ENCODE measurements at regions not wholly inside any gene's neighbourhood (a gene's known extent, or its start where the extent isn't known, plus 50 kb on each side); places are given as distances from the start of the nearest gene placed in this dataset.

- Mint-ChIP-seq H3K4me3 (no peak overlapping the region), H3K4me1 (no peaks in the 10 kb centered on the region), H3K9me3 (peaks cover 0 to 2% (median 0%) of the 10 kb centered on the region in 6 donors), H3K27me3 (ENCODE audit: low read depth in 3 of 3) (peaks cover 0 to 7% (median 0%) of the 10 kb centered on the region in 3 donors), H3K27ac (no peak overlapping the region), H3K36me3 (peaks cover 0 to 4% (median 0%) of the 10 kb centered on the region in 3 donors)
- DNase-seq = no peak
Observed at GRCh38 chr13:109351236-109351635, 435.1 kb downstream of the IRS2 start.

- peaks cover 0 to 4% (median 0%) of the 10 kb centered on the region in 3 donors for H3K36me3 Mint-ChIP-seq
- peaks cover 0 to 3% (median 0%) of the 10 kb centered on the region in 6 donors for H3K9me3 Mint-ChIP-seq
- peaks cover 0 to 6% (median 3%) of the 10 kb centered on the region in 3 donors for H3K27me3 Mint-ChIP-seq (ENCODE audit: low read depth in 3 of 3)
- no peaks in the 10 kb centered on the region for H3K4me1 Mint-ChIP-seq
- DNase-seq = no peak
- no peak overlapping the region for H3K27ac Mint-ChIP-seq
- no peak overlapping the region for H3K4me3 Mint-ChIP-seq
Observed at GRCh38 chr13:109348519-109349258, 437.7 kb downstream of the IRS2 start.

DNA sequence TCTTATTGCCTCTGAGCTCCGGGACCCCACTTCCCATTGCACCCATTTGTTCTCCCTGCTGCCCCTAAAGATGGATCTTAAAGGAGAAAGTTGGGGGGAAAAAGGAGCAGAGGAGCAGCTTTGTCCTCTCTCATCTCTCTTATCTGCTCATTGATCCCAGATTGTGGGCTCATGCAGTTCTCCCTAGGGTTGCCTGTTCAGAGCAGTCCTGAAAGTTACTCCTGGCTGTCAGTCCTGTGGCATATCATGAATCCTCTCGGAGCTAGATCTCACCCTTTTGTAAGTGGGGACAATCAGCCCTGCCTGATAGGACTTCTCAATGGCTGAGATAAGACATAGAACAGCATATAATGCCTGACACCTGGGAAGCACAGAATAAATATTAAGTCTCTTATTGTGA lies 440.3 kb downstream of the IRS2 start:
- no peak for DNase-seq
- peaks cover 0 to 8% (median 3%) of the 10 kb centered on the region in 3 donors for H3K27me3 Mint-ChIP-seq (ENCODE audit: low read depth in 3 of 3)
- H3K4me3 Mint-ChIP-seq = no peak overlapping the region
- no peak overlapping the region for H3K27ac Mint-ChIP-seq
- H3K9me3 Mint-ChIP-seq = peaks cover 0 to 3% (median 0%) of the 10 kb centered on the region in 6 donors
- H3K36me3 Mint-ChIP-seq = no peaks in the 10 kb centered on the region
- H3K4me1 Mint-ChIP-seq = no peaks in the 10 kb centered on the region

- peaks cover 0 to 3% (median 0%) of the 10 kb centered on the region in 6 donors for H3K9me3 Mint-ChIP-seq
- no peak overlapping the region for H3K27ac Mint-ChIP-seq
- H3K27me3 Mint-ChIP-seq (ENCODE audit: low read depth in 3 of 3) = peaks cover 0 to 4% (median 3%) of the 10 kb centered on the region in 3 donors
- no peaks in the 10 kb centered on the region for H3K4me1 Mint-ChIP-seq
- H3K36me3 Mint-ChIP-seq = no peaks in the 10 kb centered on the region
- no peak for DNase-seq
- H3K4me3 Mint-ChIP-seq = no peak overlapping the region
Observed at GRCh38 chr13:109345433-109345941, 440.9 kb downstream of the IRS2 start.

DNA sequence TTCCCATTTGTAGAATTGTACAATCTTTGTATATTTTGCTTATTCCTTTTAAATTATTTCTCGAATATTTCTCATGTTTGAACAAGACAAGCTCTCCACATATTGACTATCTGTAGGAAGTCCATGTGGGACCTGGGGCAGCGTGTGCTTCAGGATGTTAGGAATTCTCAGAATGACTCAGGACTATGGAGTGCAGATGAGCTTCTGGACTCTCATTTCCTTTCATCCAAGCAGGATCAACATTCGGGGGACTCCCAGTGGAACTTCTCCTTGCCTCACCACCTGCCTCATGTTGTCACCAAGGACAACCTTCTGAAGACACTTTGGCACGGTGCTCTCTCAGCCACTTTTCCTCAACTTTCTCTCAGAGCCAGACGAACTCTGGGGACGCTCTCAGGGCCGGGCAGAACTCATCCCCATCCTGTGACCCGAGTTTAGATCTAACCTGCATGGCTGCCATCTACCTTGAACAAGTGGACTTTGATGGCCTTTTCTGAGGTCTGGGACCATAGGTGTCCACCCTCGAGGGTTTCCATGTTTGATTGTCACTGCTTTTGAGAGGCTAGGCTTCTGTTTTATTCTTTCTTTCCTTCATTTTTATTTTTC lies 441.7 kb downstream of the IRS2 start:
- H3K36me3 Mint-ChIP-seq = no peaks in the 10 kb centered on the region
- peaks cover 0 to 3% (median 0%) of the 10 kb centered on the region in 6 donors for H3K9me3 Mint-ChIP-seq
- H3K4me1 Mint-ChIP-seq = no peaks in the 10 kb centered on the region
- DNase-seq = no peak
- peaks cover 0 to 4% (median 3%) of the 10 kb centered on the region in 3 donors for H3K27me3 Mint-ChIP-seq (ENCODE audit: low read depth in 3 of 3)
- no peak overlapping the region for H3K27ac Mint-ChIP-seq
- no peak overlapping the region for H3K4me3 Mint-ChIP-seq

- DNase-seq = no peak
- Mint-ChIP-seq H3K36me3 (no peaks in the 10 kb centered on the region), H3K27ac (no peak overlapping the region), H3K4me1 (no peaks in the 10 kb centered on the region), H3K27me3 (ENCODE audit: low read depth in 3 of 3) (peaks cover under 1 to 4% (median 4%) of the 10 kb centered on the region in 3 donors), H3K9me3 (no peaks in the 10 kb centered on the region), H3K4me3 (no peak overlapping the region)
Observed at GRCh38 chr13:109336730-109337129, 449.7 kb downstream of the IRS2 start.

DNA sequence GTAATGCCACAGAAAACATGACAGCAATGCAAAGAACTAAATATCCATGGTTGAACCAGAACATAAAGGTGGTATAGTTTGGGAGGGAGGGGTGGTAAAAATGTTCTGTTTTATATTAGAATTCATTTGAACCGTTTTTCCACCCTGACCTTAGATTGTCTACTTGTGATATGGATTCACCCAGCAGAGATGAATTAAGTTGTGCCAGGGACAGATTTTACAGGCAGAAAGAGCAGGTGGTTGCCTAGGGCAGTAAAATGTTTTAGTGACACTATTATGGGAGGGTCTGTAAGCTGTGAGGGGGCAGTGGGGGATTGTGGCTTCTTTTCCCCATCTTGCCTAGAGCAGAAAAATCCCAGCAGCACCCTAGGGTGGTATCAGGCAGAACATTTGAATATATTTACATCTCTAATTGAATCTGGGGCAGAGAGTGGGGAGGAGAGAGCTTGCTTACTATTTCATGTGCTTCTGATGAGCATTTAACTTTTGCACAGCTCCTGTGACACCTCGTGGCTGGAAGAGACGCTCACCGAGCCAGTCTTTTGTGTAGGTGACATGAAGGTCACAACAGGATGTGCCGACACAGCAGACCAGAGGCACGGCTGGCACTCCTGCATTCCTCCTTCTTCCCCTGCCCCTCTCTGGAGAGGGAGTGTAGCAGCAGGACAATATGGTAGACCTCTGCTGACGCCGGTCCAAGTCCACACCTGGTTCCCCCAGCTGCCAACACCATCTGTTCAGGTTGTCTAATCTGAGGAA lies 452.3 kb downstream of the IRS2 start:
- H3K4me1 Mint-ChIP-seq = no peaks in the 10 kb centered on the region
- H3K27me3 Mint-ChIP-seq (ENCODE audit: low read depth in 3 of 3) = peaks cover 0 to 6% (median 2%) of the 10 kb centered on the region in 3 donors
- no peaks in the 10 kb centered on the region for H3K36me3 Mint-ChIP-seq
- H3K9me3 Mint-ChIP-seq = no peaks in the 10 kb centered on the region
- no peak overlapping the region for H3K27ac Mint-ChIP-seq
- no peak overlapping the region for H3K4me3 Mint-ChIP-seq
- no peak for DNase-seq

GRCh38 chr13:109332506-109333499 lies 453.6 kb downstream of the IRS2 start:
- H3K9me3 Mint-ChIP-seq = no peaks in the 10 kb centered on the region
- no peaks in the 10 kb centered on the region for H3K36me3 Mint-ChIP-seq

GRCh38 chr13:109331898-109332297 lies 454.5 kb downstream of the IRS2 start:
- H3K27ac Mint-ChIP-seq = no peak overlapping the region
- H3K27me3 Mint-ChIP-seq (ENCODE audit: low read depth in 3 of 3) = peaks cover 2 to 12% (median 2%) of the 10 kb centered on the region in 3 donors
- H3K4me3 Mint-ChIP-seq = no peak overlapping the region
- no peak for DNase-seq
- no peaks in the 10 kb centered on the region for H3K4me1 Mint-ChIP-seq
- no peaks in the 10 kb centered on the region for H3K9me3 Mint-ChIP-seq
- H3K36me3 Mint-ChIP-seq = no peaks in the 10 kb centered on the region

More at GRCh38 chr13:109332506-109333499, 453.6 kb downstream of the IRS2 start:
- H3K4me3 Mint-ChIP-seq = no peak overlapping the region
- H3K4me1 Mint-ChIP-seq = no peaks in the 10 kb centered on the region
- H3K27me3 Mint-ChIP-seq (ENCODE audit: low read depth in 3 of 3) = peaks cover under 1 to 5% (median 2%) of the 10 kb centered on the region in 3 donors
- no peak overlapping the region for H3K27ac Mint-ChIP-seq
- no peak for DNase-seq

- Mint-ChIP-seq H3K27ac (no peak overlapping the region), H3K9me3 (no peaks in the 10 kb centered on the region), H3K4me1 (no peaks in the 10 kb centered on the region), H3K36me3 (no peaks in the 10 kb centered on the region), H3K4me3 (no peak overlapping the region), H3K27me3 (ENCODE audit: low read depth in 3 of 3) (peaks cover 0 to 12% (median 2%) of the 10 kb centered on the region in 3 donors)
- no peak for DNase-seq
Observed at GRCh38 chr13:109331011-109331433, 455.4 kb downstream of the IRS2 start.

DNA sequence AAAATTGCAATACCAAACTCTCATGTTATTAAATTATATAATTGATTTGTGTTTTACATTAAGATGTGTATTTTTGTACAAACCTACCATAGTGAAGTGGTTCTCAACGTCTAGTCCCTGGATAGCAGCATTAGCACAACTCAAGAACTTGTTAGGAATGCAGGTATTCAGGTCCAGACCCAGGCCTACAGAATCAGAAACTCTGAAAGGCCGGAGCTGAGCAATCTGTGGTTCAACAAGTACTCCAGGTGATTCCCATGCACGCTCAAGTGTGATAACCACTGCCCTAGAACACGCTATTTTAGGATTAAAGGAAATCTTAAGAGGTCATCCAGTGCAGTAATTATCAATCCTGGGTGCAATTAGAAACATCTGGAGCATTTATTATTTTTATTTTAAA lies 456.3 kb downstream of the IRS2 start:
- Mint-ChIP-seq H3K36me3 (no peaks in the 10 kb centered on the region), H3K27me3 (ENCODE audit: low read depth in 3 of 3) (peaks cover 0 to 12% (median 4%) of the 10 kb centered on the region in 3 donors), H3K9me3 (no peaks in the 10 kb centered on the region), H3K4me1 (no peaks in the 10 kb centered on the region), H3K4me3 (no peak overlapping the region), H3K27ac (no peak overlapping the region)
- DNase-seq = no peak

DNA sequence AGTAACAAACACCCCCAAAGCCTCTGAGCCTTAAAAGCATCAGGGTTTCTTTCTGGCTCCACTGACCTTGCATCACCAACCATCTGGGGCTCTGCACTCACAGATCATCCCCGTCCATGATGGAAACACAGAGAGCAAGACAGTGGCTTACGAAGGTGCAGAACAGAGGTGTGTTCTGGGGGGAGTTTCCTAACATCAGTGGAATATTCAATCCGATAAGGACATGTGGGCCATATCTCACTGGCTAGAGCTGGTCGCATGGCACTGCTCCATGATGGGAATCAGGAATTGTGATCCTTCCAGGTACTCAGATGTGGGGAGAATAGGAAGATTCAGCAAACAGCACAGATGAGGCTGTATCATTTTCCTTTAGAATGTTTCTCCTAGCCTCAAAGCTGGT lies 457.2 kb downstream of the IRS2 start:
- Mint-ChIP-seq H3K4me1 (no peaks in the 10 kb centered on the region), H3K4me3 (no peak overlapping the region), H3K27me3 (ENCODE audit: low read depth in 3 of 3) (peaks cover 0 to 12% (median 4%) of the 10 kb centered on the region in 3 donors), H3K9me3 (no peaks in the 10 kb centered on the region), H3K27ac (no peak overlapping the region), H3K36me3 (no peaks in the 10 kb centered on the region)
- no peak for DNase-seq

DNA sequence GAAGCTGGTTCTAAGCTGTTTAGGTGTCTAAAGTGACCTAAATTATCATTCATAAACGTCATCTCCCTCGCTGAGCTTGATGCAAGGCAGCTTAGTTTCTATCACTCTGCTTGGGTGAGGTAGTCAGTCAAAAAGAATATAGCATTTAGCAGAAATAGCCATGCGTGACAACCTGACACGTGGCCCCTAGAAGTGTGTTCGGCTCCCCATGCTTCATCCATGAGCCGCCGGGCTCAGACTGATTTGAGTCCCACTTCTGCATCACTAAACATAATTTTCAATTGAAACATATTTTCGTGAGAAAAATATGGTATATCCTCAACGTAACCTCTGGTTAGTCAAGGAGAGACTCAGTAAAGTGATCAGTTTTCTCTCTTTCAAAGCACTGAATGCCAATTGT lies 459.8 kb downstream of the IRS2 start:
- Mint-ChIP-seq H3K27me3 (ENCODE audit: low read depth in 3 of 3) (peaks cover 0 to 10% (median 4%) of the 10 kb centered on the region in 3 donors), H3K27ac (no peak overlapping the region), H3K9me3 (no peaks in the 10 kb centered on the region), H3K4me3 (no peak overlapping the region), H3K36me3 (no peaks in the 10 kb centered on the region), H3K4me1 (no peaks in the 10 kb centered on the region)
- no peak for DNase-seq

Data from immature natural killer cell (primary cell).